Upper lobe of left lung (tissue), 6 donors: ENCODE measurements at regions not wholly inside any gene's neighbourhood (a gene's known extent, or its start where the extent isn't known, plus 50 kb on each side); places are given as distances from the start of the nearest gene placed in this dataset.
"Not testable (repeated sequence)": the region's sequence is repeated elsewhere in the genome, so short reads cannot be mapped to it uniquely, and the experiment has no call there.

ENCODE experiments used
- ATAC-seq, 2 donors: fragments of 200-7000 bp; cut with Tn5 transposase; one replicate each; pipeline ENCODE4 v1.9.1; 2022; ENCODE audit warnings: mild to moderate bottlenecking in 2 of 2, moderate library complexity in 2 of 2; ENCODE audit not compliant: low FRiP score in 2 of 2
- DNase-seq, 2 donors: peaks; one replicate each; pipeline ENCODE4 v3.0.0-alpha.2; 2019 to 2020
- H3K27ac ChIP-seq, 4 donors: fragments of 200-600 bp; sonication (generic); one replicate each; pipeline ENCODE4 v1.5.1; 2016 to 2019
- H3K27me3 ChIP-seq, 4 donors: fragments of 200-600 bp; sonication (generic); one replicate each; pipeline ENCODE4 v1.5.1; 2017 to 2019
- H3K36me3 ChIP-seq, 4 donors: fragments of 200-600 bp; sonication (generic); one replicate each; pipeline ENCODE4 v1.5.1; 2016 to 2019
- H3K4me1 ChIP-seq, 4 donors: fragments of 200-600 bp; sonication (generic); one replicate each; pipeline ENCODE4 v1.5.1; 2018 to 2019
- H3K4me3 ChIP-seq, 4 donors: fragments of 200-600 bp; sonication (generic); one replicate each; pipeline ENCODE4 v1.5.1; 2017 to 2019; ENCODE audit warnings: mild to moderate bottlenecking in 2 of 4, moderate library complexity in 1 of 4
- H3K9me3 ChIP-seq, 4 donors: fragments of 200-600 bp; sonication (generic); one replicate each; pipeline ENCODE4 v1.5.1; 2018 to 2019
- CTCF ChIP-seq, 6 experiments: fragments of 450-650 bp in 4 of 6; fragments of 200-600 bp in 2 of 6; sonication (generic) in 2 of 6; IDR thresholded peaks; one replicate each; pipeline ENCODE4 v1.5.1; 2016 to 2019; ENCODE audit warnings: antibody characterized with exemption in 6 of 6
- EP300 ChIP-seq, 4 donors: sonication (generic); formaldehyde crosslinking; IDR thresholded peaks; one replicate each; pipeline ENCODE4 v1.5.1; 2017; ENCODE audit warnings: antibody characterized with exemption in 4 of 4, control low read depth in 2 of 4
- POLR2A ChIP-seq, 4 donors: fragments of 450-650 bp; IDR thresholded peaks; one replicate each; pipeline ENCODE4 v1.5.1; 2016 to 2017; ENCODE audit warnings: antibody characterized with exemption in 4 of 4, mild to moderate bottlenecking in 2 of 4
- POLR2AphosphoS5 ChIP-seq, 2 donors: sonication (generic); formaldehyde crosslinking; IDR thresholded peaks; one replicate each; pipeline ENCODE4 v1.5.1; 2017; ENCODE audit warnings: antibody characterized with exemption in 2 of 2
- WGBS, 2 donors: methylation state at CpG; one replicate each; pipeline ENCODE4 v1.1.5; 2017 to 2018; 5-methylcytosine and 5-hydroxymethylcytosine counted together
- donor health status: DM: no; HTN: no; CAD: no; lungs with moderate emphysema.
- donor health status: DM: no; HTN: yes; CAD: no; lungs with severe emphysema.

GRCh38 chr6:85062884-85063283 is 298.5 kb upstream of the TBX18 start:
- H3K4me3 ChIP-seq: no peak overlapping the region
- ATAC-seq (no peak), DNase-seq (no peak)
- no peaks in the 10 kb centered on the region for H3K4me1 ChIP-seq
- no peaks in the 10 kb centered on the region for H3K36me3 ChIP-seq
- TF ChIP-seq POLR2AphosphoS5 (IDR thresholded peaks at IDR 0.05) (no peak), EP300 (IDR thresholded peaks at IDR 0.05) (no peak), POLR2A (IDR thresholded peaks at IDR 0.05) (no peak), CTCF (IDR thresholded peaks at IDR 0.05) (no peak)
- H3K27me3 ChIP-seq: no peaks in the 10 kb centered on the region
- WGBS, 2 donors: 77 to 83% methylated on average over 2 of the region's 2 CpGs
- H3K9me3 ChIP-seq: no peaks in the 10 kb centered on the region
- no peak overlapping the region for H3K27ac ChIP-seq

GRCh38 chr6:85058806-85059205 is 294.4 kb upstream of the TBX18 start:
- WGBS, 2 donors: 31 to 61% methylated on average over 2 of the region's 2 CpGs
- no peak overlapping the region for H3K4me3 ChIP-seq
- DNase-seq: no peak
- H3K4me1 ChIP-seq: no peaks in the 10 kb centered on the region
- no peak for ATAC-seq
- no peak overlapping the region for H3K27ac ChIP-seq
- TF ChIP-seq POLR2A (IDR thresholded peaks at IDR 0.05) (no peak), POLR2AphosphoS5 (IDR thresholded peaks at IDR 0.05) (no peak), CTCF (IDR thresholded peaks at IDR 0.05) (no peak), EP300 (IDR thresholded peaks at IDR 0.05) (no peak)
- H3K9me3 ChIP-seq: no peaks in the 10 kb centered on the region
- H3K36me3 ChIP-seq: no peaks in the 10 kb centered on the region
- H3K27me3 ChIP-seq: no peaks in the 10 kb centered on the region

GRCh38 chr6:85050149-85050548 is 285.8 kb upstream of the TBX18 start:
- H3K4me1 ChIP-seq: no peaks in the 10 kb centered on the region
- no peak for DNase-seq
- no peaks in the 10 kb centered on the region for H3K36me3 ChIP-seq
- no peak for ATAC-seq
- TF ChIP-seq CTCF (IDR thresholded peaks at IDR 0.05): no peak
- TF ChIP-seq EP300 (IDR thresholded peaks at IDR 0.05): no peak
- TF ChIP-seq POLR2A (IDR thresholded peaks at IDR 0.05): no peak
- TF ChIP-seq POLR2AphosphoS5 (IDR thresholded peaks at IDR 0.05): no peak
- no peak overlapping the region for H3K27ac ChIP-seq
- no peak overlapping the region for H3K4me3 ChIP-seq
- no peaks in the 10 kb centered on the region for H3K27me3 ChIP-seq
- no peaks in the 10 kb centered on the region for H3K9me3 ChIP-seq

- Histone ChIP-seq H3K27ac (no peak overlapping the region), H3K27me3 (no peaks in the 10 kb centered on the region), H3K4me3 (no peak overlapping the region), H3K9me3 (no peaks in the 10 kb centered on the region), H3K4me1 (no peaks in the 10 kb centered on the region), H3K36me3 (no peaks in the 10 kb centered on the region)
- DNase-seq: no peak
- TF ChIP-seq POLR2A (IDR thresholded peaks at IDR 0.05) (no peak), EP300 (IDR thresholded peaks at IDR 0.05) (no peak), POLR2AphosphoS5 (IDR thresholded peaks at IDR 0.05) (no peak), CTCF (IDR thresholded peaks at IDR 0.05) (no peak)
- WGBS, 2 donors: 78 to 88% methylated on average over 2 of the region's 2 CpGs
- no peak for ATAC-seq
Measured at GRCh38 chr6:85049282-85049681, 284.9 kb upstream of the TBX18 start.

- Histone ChIP-seq H3K27ac (no peak overlapping the region), H3K36me3 (no peaks in the 10 kb centered on the region), H3K27me3 (no peaks in the 10 kb centered on the region), H3K9me3 (no peaks in the 10 kb centered on the region), H3K4me1 (no peaks in the 10 kb centered on the region), H3K4me3 (no peak overlapping the region)
- ATAC-seq: no peak
- 59 to 65% methylated on average over 2 of the region's 2 CpGs for WGBS, 2 donors
- DNase-seq: no peak
- TF ChIP-seq EP300 (IDR thresholded peaks at IDR 0.05): no peak
- no peak for TF ChIP-seq POLR2A (IDR thresholded peaks at IDR 0.05)
- TF ChIP-seq CTCF (IDR thresholded peaks at IDR 0.05): no peak
- TF ChIP-seq POLR2AphosphoS5 (IDR thresholded peaks at IDR 0.05): no peak
Measured at GRCh38 chr6:85047818-85048217, 283.4 kb upstream of the TBX18 start.

- H3K36me3 ChIP-seq, DNase-seq, ATAC-seq, H3K27ac ChIP-seq, H3K9me3 ChIP-seq, H3K4me1 ChIP-seq, H3K27me3 ChIP-seq, H3K4me3 ChIP-seq: not testable (repeated sequence)
- 91 to 100% methylated on average over 1 of the region's 1 CpG for WGBS, 2 donors
Measured at GRCh38 chr6:85045767-85046166, 281.4 kb upstream of the TBX18 start.
